GM21528 (cell line): ENCODE measurements at regions not wholly inside any gene's neighbourhood (a gene's known extent, or its start where the extent isn't known, plus 50 kb on each side); places are given as distances from the start of the nearest gene placed in this dataset.
"Not testable (repeated sequence)": the region's sequence is repeated elsewhere in the genome, so short reads cannot be mapped to it uniquely, and the experiment has no call there.

Experiments
- ATAC-seq: cut with Tn5 transposase; IDR thresholded peaks from one replicate; pipeline ENCODE4 v1.9.1; 2021; ENCODE audit warnings: mild to moderate bottlenecking, moderate library complexity; ENCODE audit not compliant: unreplicated experiment, low FRiP score

GRCh38 chr10:8331896-8332729 lies 277.6 kb downstream of the GATA3 start:
- peak; percentile 96 for ATAC-seq

GRCh38 chr10:8332730-8333111 lies 278.2 kb downstream of the GATA3 start:
- ATAC-seq, result no peak

- no peak for ATAC-seq
Measured at GRCh38 chr10:8334631-8335030, 280.1 kb downstream of the GATA3 start.

- no peak for ATAC-seq
Measured at GRCh38 chr10:8336629-8337331, 282.3 kb downstream of the GATA3 start.

GRCh38 chr10:8337332-8337651 lies 282.8 kb downstream of the GATA3 start:
- ATAC-seq, result no peak

- ATAC-seq, result no peak
Measured at GRCh38 chr10:8338177-8338766, 283.8 kb downstream of the GATA3 start.

GRCh38 chr10:8344756-8345155 lies 290.3 kb downstream of the GATA3 start:
- no peak for ATAC-seq

GRCh38 chr10:8346861-8347260 lies 292.4 kb downstream of the GATA3 start:
- no peak for ATAC-seq

GRCh38 chr10:8347614-8348013 lies 293.1 kb downstream of the GATA3 start:
- ATAC-seq, result not testable (repeated sequence)

- no peak for ATAC-seq
Measured at GRCh38 chr10:8349610-8350249, 295.2 kb downstream of the GATA3 start.

GRCh38 chr10:8350250-8350967 lies 295.9 kb downstream of the GATA3 start:
- no peak for ATAC-seq

GRCh38 chr10:8352171-8353075 lies 297.9 kb downstream of the GATA3 start:
- no peak for ATAC-seq

- no peak for ATAC-seq
Measured at GRCh38 chr10:8356283-8356682, 301.8 kb downstream of the GATA3 start.

- no peak for ATAC-seq
Measured at GRCh38 chr10:8359467-8359866, 305.0 kb downstream of the GATA3 start.

GRCh38 chr10:8360365-8360764 lies 305.9 kb downstream of the GATA3 start:
- no peak for ATAC-seq

- ATAC-seq, result no peak
Measured at GRCh38 chr10:8360814-8361509, 306.5 kb downstream of the GATA3 start.

- ATAC-seq, result no peak
Measured at GRCh38 chr10:8361510-8361844, 307.0 kb downstream of the GATA3 start.

- ATAC-seq, result no peak
Measured at GRCh38 chr10:8365935-8366911, 311.7 kb downstream of the GATA3 start.
